Stimulated activated CD8-positive, alpha-beta memory T cell treated with anti-CD3 and anti-CD28 coated beads, Interleukin-15, amount 100 ng/mL, for 24 hours (primary cell): ENCODE measurements at regions not wholly inside any gene's neighbourhood (a gene's known extent, or its start where the extent isn't known, plus 50 kb on each side); places are given as distances from the start of the nearest gene placed in this dataset.
"Not testable (repeated sequence)": the region's sequence is repeated elsewhere in the genome, so short reads cannot be mapped to it uniquely, and the experiment has no call there.

ENCODE experiments used
- DNase-seq: peaks from one replicate; pipeline ENCODE4 v3.0.0-alpha.2; 2020; ENCODE audit warnings: low read depth

GRCh38 chr13:50229960-50230661 lies 214.9 kb downstream of the KCNRG start:
- no peak for DNase-seq

- DNase-seq: no peak
These were observed 215.4 kb downstream of the KCNRG start for GRCh38 chr13:50230662-50230978.

GRCh38 chr13:50233574-50233973 lies 218.3 kb downstream of the KCNRG start:
- DNase-seq: not testable (repeated sequence)

- DNase-seq: no peak
These were observed 220.5 kb downstream of the KCNRG start for GRCh38 chr13:50235604-50236342.

GRCh38 chr13:50236898-50237318 lies 221.7 kb downstream of the KCNRG start:
- no peak for DNase-seq

GRCh38 chr13:50238922-50239321 lies 223.7 kb downstream of the KCNRG start:
- DNase-seq: no peak

GRCh38 chr13:50241479-50241878 lies 226.2 kb downstream of the KCNRG start:
- DNase-seq: no peak

- DNase-seq: no peak
These were observed 228.7 kb downstream of the KCNRG start for GRCh38 chr13:50243931-50244330.

- no peak for DNase-seq
These were observed 229.1 kb downstream of the KCNRG start for GRCh38 chr13:50244355-50244712.

- no peak for DNase-seq
These were observed 229.7 kb downstream of the KCNRG start for GRCh38 chr13:50244713-50245574.

GRCh38 chr13:50247223-50247622 lies 232.0 kb downstream of the KCNRG start:
- no peak for DNase-seq

- DNase-seq: no peak
These were observed 233.4 kb downstream of the KCNRG start for GRCh38 chr13:50248516-50249143.

- DNase-seq: no peak
These were observed 233.9 kb downstream of the KCNRG start for GRCh38 chr13:50249144-50249521.

- no peak for DNase-seq
These were observed 235.2 kb downstream of the KCNRG start for GRCh38 chr13:50250401-50250800.

GRCh38 chr13:50255639-50256038 lies 240.4 kb downstream of the KCNRG start:
- DNase-seq: no peak

- DNase-seq: not testable (repeated sequence)
These were observed 241.5 kb downstream of the KCNRG start for GRCh38 chr13:50256536-50257321.

GRCh38 chr13:50257646-50258045 lies 242.4 kb downstream of the KCNRG start:
- no peak for DNase-seq

GRCh38 chr13:50261130-50261901 lies 246.1 kb downstream of the KCNRG start:
- DNase-seq: no peak

GRCh38 chr13:50267066-50267465 lies 251.8 kb downstream of the KCNRG start:
- no peak for DNase-seq

GRCh38 chr13:50267917-50268316 lies 252.7 kb downstream of the KCNRG start:
- no peak for DNase-seq

- no peak for DNase-seq
These were observed 253.3 kb downstream of the KCNRG start for GRCh38 chr13:50268500-50268899.
